Vagina (tissue), 2 donors: ENCODE measurements at regions not wholly inside any gene's neighbourhood (a gene's known extent, or its start where the extent isn't known, plus 50 kb on each side); places are given as distances from the start of the nearest gene placed in this dataset.

Experiments used
- CTCF ChIP-seq, 3 experiments: fragments of 450-650 bp in 2 of 3; fragments of 200-600 bp in 1 of 3; sonication (generic) in 1 of 3; IDR thresholded peaks; one replicate each; pipeline ENCODE4 v1.5.1; 2017 to 2019; ENCODE audit warnings: antibody characterized with exemption in 3 of 3, mild to moderate bottlenecking in 2 of 3, moderate library complexity in 2 of 3
- POLR2A ChIP-seq, 2 donors: fragments of 450-650 bp; IDR thresholded peaks; one replicate each; pipeline ENCODE4 v1.6.1; 2017; ENCODE audit warnings: antibody characterized with exemption in 2 of 2, mild to moderate bottlenecking in 2 of 2, moderate library complexity in 2 of 2
- POLR2AphosphoS5 ChIP-seq, 2 donors: sonication (generic); formaldehyde crosslinking; IDR thresholded peaks; one replicate each; pipeline ENCODE4 v1.9.0; 2017; ENCODE audit warnings: antibody characterized with exemption in 2 of 2, mild to moderate bottlenecking in 2 of 2, low read depth in 1 of 2; ENCODE audit not compliant: insufficient read depth in 1 of 2

GRCh38 chr9:28999806-29000205, 1426.5 kb upstream of the C9orf72 start:
- TF ChIP-seq POLR2A (IDR thresholded peaks at IDR 0.05) (no peak), CTCF (IDR thresholded peaks at IDR 0.05) (no peak), POLR2AphosphoS5 (IDR thresholded peaks at IDR 0.05; ENCODE audit: insufficient read depth in 1 of 2, low read depth in 1 of 2) (no peak)
